GM12878 (cell line): ENCODE measurements at regions not wholly inside any gene's neighbourhood (a gene's known extent, or its start where the extent isn't known, plus 50 kb on each side); places are given as distances from the start of the nearest gene placed in this dataset.

Experiments
- ATAC-seq: fragments of 200-7000 bp; cut with Tn5 transposase; 3 replicates; pipeline ENCODE4 v1.9.1; 2020; ENCODE audit warnings: mild to moderate bottlenecking, moderate library complexity
- BruUV-seq: library from RNA; stranded (reverse); fragments of 400-500 nt; replicated peaks from 2 replicates; lab custom pipeline; 2021; lab: Mats Ljungman, UMichigan
- CTCF ChIA-PET: fragments of 300-600 bp; sonication (Branson Sonifier 250); formaldehyde crosslinking; extraction: SDS; loops from one replicate; lab custom pipeline; 2021; ENCODE audit warnings: inconsistent platforms; lab: Yijun Ruan, JAX
- POLR2A ChIA-PET: fragments of 350-600 bp; formaldehyde crosslinking; extraction: SDS; loops from one replicate; lab custom pipeline; 2021; ENCODE audit warnings: inconsistent platforms; lab: Charles Lee
- RAD21 ChIA-PET: fragments of 300-600 bp; sonication (Branson Sonifier 250); formaldehyde crosslinking; loops from one replicate; lab custom pipeline; 2023; ENCODE audit warnings: antibody characterized with exemption; ENCODE audit not compliant: unreplicated experiment; lab: Charles Lee
- SMC1A ChIA-PET: fragments of 300-600 bp; sonication (Branson Sonifier 250); formaldehyde crosslinking; loops from one replicate; lab custom pipeline; 2023; ENCODE audit not compliant: unreplicated experiment, uncharacterized antibody; lab: Charles Lee
- DNase-seq: peaks from one replicate; pipeline ENCODE4 v3.0.0-alpha.2; 2011; ENCODE audit warnings: low read depth, low spot score
- FAIRE-seq: peaks from 3 replicates; lab custom pipeline; 2011; peaks lifted over from hg19 to GRCh38; lab: Jason Lieb, UNC
- H2AFZ ChIP-seq: 2 replicates; pipeline ENCODE4 v1.6.0; 2011; ENCODE audit warnings: low read depth, low read length, control low read depth; ENCODE audit not compliant: control insufficient read depth
- H3K27ac ChIP-seq: 2 replicates; pipeline ENCODE4 v1.5.1; 2011; ENCODE audit warnings: control low read depth; ENCODE audit not compliant: control insufficient read depth, insufficient read depth
- H3K27me3 ChIP-seq, 2 experiments: replicated peaks in 1 of 2; 2 replicates each; pipeline versions ENCODE4 v1.6.0 to v1.6.1; 2011; ENCODE audit warnings: low read length in 1 of 2; ENCODE audit not compliant: control insufficient read depth in 2 of 2, insufficient read depth in 2 of 2
- H3K36me3 ChIP-seq, 2 experiments: 2 replicates each; pipeline ENCODE4 v1.5.1; 2011; ENCODE audit warnings: low read length in 1 of 2; ENCODE audit not compliant: control insufficient read depth in 2 of 2, insufficient read depth in 2 of 2
- H3K4me1 ChIP-seq: 2 replicates; pipeline ENCODE4 v1.6.1; 2011; ENCODE audit warnings: mild to moderate bottlenecking, low read length, moderate library complexity, mixed read lengths; ENCODE audit not compliant: control insufficient read depth, insufficient read depth
- H3K4me2 ChIP-seq: 2 replicates; pipeline ENCODE4 v1.6.0; 2011; ENCODE audit warnings: control low read depth; ENCODE audit not compliant: control insufficient read depth, insufficient read depth
- H3K4me3 ChIP-seq: fragments of 200-600 bp; sonication (generic); 2 replicates; pipeline ENCODE4 v1.5.1; 2016
- H3K79me2 ChIP-seq: 2 replicates; pipeline ENCODE4 v1.6.0; 2011; ENCODE audit warnings: low read length; ENCODE audit not compliant: control insufficient read depth, insufficient read depth
- H3K9ac ChIP-seq: 2 replicates; pipeline ENCODE4 v1.8.0; 2011; ENCODE audit warnings: low read length, control low read depth, mixed read lengths; ENCODE audit not compliant: control insufficient read depth, insufficient read depth
- H3K9me3 ChIP-seq: replicated peaks from 3 replicates; pipeline ENCODE4 v1.5.1; 2011; ENCODE audit warnings: mild to moderate bottlenecking, low read length; ENCODE audit not compliant: control insufficient read depth, insufficient read depth
- H4K20me1 ChIP-seq: 2 replicates; pipeline ENCODE4 v1.6.0; 2011; ENCODE audit not compliant: control insufficient read depth, insufficient read depth
- BCL3 ChIP-seq: IDR thresholded peaks from 2 replicates; pipeline ENCODE4 v1.6.1; 2011; ENCODE audit warnings: borderline replicate concordance, low read depth, mild to moderate bottlenecking, moderate library complexity, low read length; ENCODE audit not compliant: insufficient read depth, poor library complexity, severe bottlenecking
- CREB1 ChIP-seq: IDR thresholded peaks from 2 replicates; pipeline ENCODE4 v1.6.1; 2012; ENCODE audit warnings: low read depth, mild to moderate bottlenecking, inconsistent platforms
- CTCF ChIP-seq, 3 experiments: IDR thresholded peaks in 2 of 3; conservative IDR thresholded peaks in 1 of 3; 2 replicates each; pipeline ENCODE4 v1.5.1; 2011; ENCODE audit warnings: low read depth in 3 of 3, low read length in 3 of 3, mild to moderate bottlenecking in 3 of 3, control low read depth in 2 of 3, moderate library complexity in 2 of 3, inconsistent platforms in 1 of 3, mixed read lengths in 1 of 3; ENCODE audit not compliant: control insufficient read depth in 2 of 3, insufficient read depth in 1 of 3; ENCODE audit errors: extremely low read depth in 1 of 3
- EP300 ChIP-seq, 2 experiments: fragments of 150-350 bp in 1 of 2; IDR thresholded peaks; 2 replicates each; pipeline ENCODE4 v1.6.1; 2011 to 2012; ENCODE audit warnings: low read depth in 2 of 2, low read length in 2 of 2, borderline replicate concordance in 1 of 2, improper control_type of control experiment in 1 of 2, inconsistent platforms in 1 of 2; ENCODE audit not compliant: control insufficient read depth in 1 of 2
- ESRRA ChIP-seq: IDR thresholded peaks from 2 replicates; pipeline ENCODE4 v1.6.1; 2012; ENCODE audit warnings: mild to moderate bottlenecking, low read length, improper control_type of control experiment
- FOXM1 ChIP-seq: IDR thresholded peaks from 2 replicates; pipeline ENCODE4 v1.6.1; 2012; ENCODE audit warnings: low read depth, mild to moderate bottlenecking, inconsistent platforms, low read length, moderate library complexity
- IKZF1 ChIP-seq: fragments of 450-650 bp; conservative IDR thresholded peaks from 2 replicates; pipeline ENCODE4 v1.6.1; 2017; ENCODE audit warnings: antibody characterized with exemption, mild to moderate bottlenecking
- POLR2AphosphoS2 ChIP-seq: IDR thresholded peaks from 2 replicates; pipeline ENCODE4 v1.6.1; 2011; ENCODE audit warnings: low read depth, mild to moderate bottlenecking, low read length, improper control_type of control experiment, moderate library complexity
- RBBP5 ChIP-seq: fragments of 200-600 bp; sonication (generic); conservative IDR thresholded peaks from 2 replicates; pipeline ENCODE4 v1.6.1; 2016
- SREBF2 ChIP-seq: IDR thresholded peaks from 2 replicates; pipeline ENCODE4 v1.6.1; 2012; ENCODE audit warnings: mild to moderate bottlenecking, low read length
- TBL1XR1 ChIP-seq: IDR thresholded peaks from 2 replicates; pipeline ENCODE4 v1.6.1; 2012; ENCODE audit warnings: low read depth, low read length, improper control_type of control experiment
- ZBTB40 ChIP-seq: fragments of 450-650 bp; IDR thresholded peaks from 2 replicates; pipeline ENCODE4 v1.6.1; 2016; ENCODE audit warnings: mild to moderate bottlenecking, moderate library complexity, borderline replicate concordance
- ZNF207 ChIP-seq: fragments of 450-650 bp; IDR thresholded peaks from 2 replicates; pipeline ENCODE4 v1.6.1; 2014; ENCODE audit warnings: antibody characterized with exemption, mild to moderate bottlenecking, borderline replicate concordance
- WGBS: methylation state at CpG from one replicate; pipeline ENCODE4 v1.1.6; 2016; ENCODE audit warnings: low lambda C conversion rate; ENCODE audit not compliant: insufficient replicate concordance, insufficient coverage; ENCODE audit errors: missing lambda C conversion rate; 5-methylcytosine and 5-hydroxymethylcytosine counted together
- in situ Hi-C: fragments of 300-500 bp; cut with MboI; formaldehyde crosslinking; loops from 9 replicates; pipeline ENCODE4 v1.14.3; 2018; ENCODE audit warnings: mixed read lengths
- intact Hi-C: fragments of 100-400 bp; cut with micrococcal nuclease; formaldehyde crosslinking; loops from one replicate; pipeline ENCODE4 v1.14.2; 2022; ENCODE audit not compliant: unreplicated experiment

- H4K20me1 ChIP-seq, result no peaks in the 10 kb centered on the region
- SMC1A ChIA-PET, result interaction anchor here (1.2 to 4.1 kb wide), 5 partner anchors 8 to 151 kb away, joined by 3 to 25 read pairs (median 4); no protein-coding TSS in a partner anchor
- intact Hi-C loops (loop anchor here (1.0 to 10.0 kb wide), 3 partner anchors 40 to 633 kb away; partner anchors contain the start of gene TNRC6C), in situ Hi-C loops (no loop called here)
- H3K4me2 ChIP-seq, result peak overlapping the region; percentile 94
- H3K27ac ChIP-seq, result peak overlapping the region; percentile 88
- FAIRE-seq (no peak), DNase-seq (no peak), ATAC-seq (no peak)
- peak overlapping the region; percentile 19 for H2AFZ ChIP-seq
- RAD21 ChIA-PET, result interaction anchor here (0.7 to 2.7 kb wide), 8 partner anchors 9 to 231 kb away, joined by 3 to 20 read pairs (median 6); no protein-coding TSS in a partner anchor
- H3K27me3 ChIP-seq, result no peaks in the 10 kb centered on the region
- no peaks in the 10 kb centered on the region for H3K9me3 ChIP-seq
- peak overlapping the region; percentile 84 for H3K4me3 ChIP-seq
- H3K4me1 ChIP-seq, result peaks cover 68% of the 10 kb centered on the region
- H3K79me2 ChIP-seq, result peaks cover 66% of the 10 kb centered on the region
- POLR2A ChIA-PET, result interaction anchor here (0.6 to 2.4 kb wide), 14 partner anchors 10 to 697 kb away, joined by 3 to 12 read pairs (median 4); partner anchors contain the start of genes SEC14L1 and TNRC6C
- H3K36me3 ChIP-seq, result no peaks in the 10 kb centered on the region; a peak in 2 of 4 replicates
- CTCF ChIA-PET, result interaction anchor here (0.6 to 2.2 kb wide), 3 partner anchors 10 to 129 kb away, joined by 4 to 9 read pairs (median 4); no protein-coding TSS in a partner anchor
- BruUV-seq, result no TSS peak
- peak overlapping the region; percentile 89 for H3K9ac ChIP-seq
- WGBS, result 1% methylated on average over 34 of the region's 35 CpGs
- TF ChIP-seq CREB1 (no peak), IKZF1 (no peak; the same call in 1 of the 2 replicates), EP300 (IDR thresholded peaks at IDR 0.05; ENCODE audit: borderline replicate concordance in 1 of 2, control insufficient read depth in 1 of 2, low read depth in 2 of 2, low read length in 2 of 2) (no peak), ESRRA (no peak), CTCF (IDR thresholded peaks at IDR 0.05 in 2 of 3, conservative IDR thresholded peaks at IDR 0.05 in 1 of 3; ENCODE audit: control insufficient read depth in 2 of 3, extremely low read depth in 1 of 3, insufficient read depth in 1 of 3, low read depth in 3 of 3, low read length in 3 of 3) (no peak), RBBP5 (no peak), POLR2AphosphoS2 (no peak), TBL1XR1 (no peak), ZBTB40 (no peak), SREBF2 (no peak), ZNF207 (no peak), BCL3 (peak; percentile 10), FOXM1 (no peak)
Observed at GRCh38 chr17:77321649-77322513, 181.1 kb downstream of the SEC14L1 start.
